Vagina (tissue), 2 donors: ENCODE measurements at regions not wholly inside any gene's neighbourhood (a gene's known extent, or its start where the extent isn't known, plus 50 kb on each side); places are given as distances from the start of the nearest gene placed in this dataset.

Experiments
- DNase-seq, 2 donors: peaks; one replicate each; pipeline ENCODE4 v3.0.0-alpha.2; 2017; ENCODE audit errors: extremely low spot score in 2 of 2
- H3K27ac ChIP-seq: fragments of 200-600 bp; sonication (generic); one replicate; pipeline ENCODE4 v1.5.1; 2019
- H3K27me3 ChIP-seq: fragments of 200-600 bp; sonication (generic); one replicate; pipeline ENCODE4 v1.5.1; 2019
- H3K36me3 ChIP-seq, 2 donors: fragments of 200-600 bp; sonication (generic); one replicate each; pipeline ENCODE4 v1.5.1; 2017 to 2019
- H3K4me1 ChIP-seq: fragments of 200-600 bp; sonication (generic); one replicate; pipeline ENCODE4 v1.5.1; 2019
- H3K4me3 ChIP-seq, 2 donors: fragments of 200-600 bp; sonication (generic); 1 replicate in 1 of 2; 2 replicates in 1 of 2; pipeline ENCODE4 v1.5.1; 2016 to 2019
- H3K9me3 ChIP-seq: fragments of 200-600 bp; sonication (generic); one replicate; pipeline ENCODE4 v1.5.1; 2019
- CTCF ChIP-seq, 3 experiments: fragments of 450-650 bp in 2 of 3; fragments of 200-600 bp in 1 of 3; sonication (generic) in 1 of 3; IDR thresholded peaks; one replicate each; pipeline ENCODE4 v1.5.1; 2017 to 2019; ENCODE audit warnings: antibody characterized with exemption in 3 of 3, mild to moderate bottlenecking in 2 of 3, moderate library complexity in 2 of 3
- POLR2A ChIP-seq, 2 donors: fragments of 450-650 bp; IDR thresholded peaks; one replicate each; pipeline ENCODE4 v1.6.1; 2017; ENCODE audit warnings: antibody characterized with exemption in 2 of 2, mild to moderate bottlenecking in 2 of 2, moderate library complexity in 2 of 2
- POLR2AphosphoS5 ChIP-seq, 2 donors: sonication (generic); formaldehyde crosslinking; IDR thresholded peaks; one replicate each; pipeline ENCODE4 v1.9.0; 2017; ENCODE audit warnings: antibody characterized with exemption in 2 of 2, mild to moderate bottlenecking in 2 of 2, low read depth in 1 of 2; ENCODE audit not compliant: insufficient read depth in 1 of 2
- intact Hi-C: fragments of 100-400 bp; cut with DNase I; formaldehyde crosslinking; loops from one replicate; pipeline ENCODE4 v1.15.1; 2023

- Histone ChIP-seq H3K27ac (no peak overlapping the region), H3K36me3 (no peaks in the 10 kb centered on the region), H3K27me3 (no peaks in the 10 kb centered on the region), H3K4me3 (no peak overlapping the region), H3K4me1 (peaks cover 12% of the 10 kb centered on the region), H3K9me3 (no peaks in the 10 kb centered on the region)
- intact Hi-C loops = loop anchor here (5.0 to 10.0 kb wide), 2 partner anchors 185 to 562 kb away; no protein-coding TSS in a partner anchor
- TF ChIP-seq POLR2AphosphoS5 (IDR thresholded peaks at IDR 0.05; ENCODE audit: insufficient read depth in 1 of 2, low read depth in 1 of 2) (no peak), CTCF (IDR thresholded peaks at IDR 0.05) (no peak), POLR2A (IDR thresholded peaks at IDR 0.05) (no peak)
- DNase-seq = no peak
Measured at GRCh38 chr3:159819676-159820075, 169.0 kb upstream of the IL12A start.

- Histone ChIP-seq H3K4me3 (no peak overlapping the region), H3K36me3 (no peaks in the 10 kb centered on the region), H3K4me1 (peaks cover 12% of the 10 kb centered on the region), H3K27ac (no peak overlapping the region), H3K9me3 (no peaks in the 10 kb centered on the region), H3K27me3 (no peaks in the 10 kb centered on the region)
- no peak for DNase-seq
- intact Hi-C loops = loop anchor here (5.0 kb wide), 1 partner anchor 564 kb away; no protein-coding TSS in a partner anchor
- TF ChIP-seq POLR2A (IDR thresholded peaks at IDR 0.05) (no peak), POLR2AphosphoS5 (IDR thresholded peaks at IDR 0.05; ENCODE audit: insufficient read depth in 1 of 2, low read depth in 1 of 2) (no peak), CTCF (IDR thresholded peaks at IDR 0.05) (no peak)
Measured at GRCh38 chr3:159821110-159821509, 167.5 kb upstream of the IL12A start.

- peaks cover 12% of the 10 kb centered on the region for H3K4me1 ChIP-seq
- DNase-seq = no peak
- intact Hi-C loops = loop anchor here (5.0 kb wide), 1 partner anchor 564 kb away; no protein-coding TSS in a partner anchor
- no peak overlapping the region for H3K27ac ChIP-seq
- no peaks in the 10 kb centered on the region for H3K27me3 ChIP-seq
- no peak for TF ChIP-seq POLR2AphosphoS5 (IDR thresholded peaks at IDR 0.05; ENCODE audit: insufficient read depth in 1 of 2, low read depth in 1 of 2)
- no peak for TF ChIP-seq POLR2A (IDR thresholded peaks at IDR 0.05)
- no peak for TF ChIP-seq CTCF (IDR thresholded peaks at IDR 0.05)
- H3K4me3 ChIP-seq = no peak overlapping the region
- H3K9me3 ChIP-seq = no peaks in the 10 kb centered on the region
- no peaks in the 10 kb centered on the region for H3K36me3 ChIP-seq
Measured at GRCh38 chr3:159821736-159822135, 166.9 kb upstream of the IL12A start.

GRCh38 chr3:159823780-159824179 is 164.9 kb upstream of the IL12A start:
- Histone ChIP-seq H3K9me3 (no peaks in the 10 kb centered on the region), H3K4me1 (peaks cover 15% of the 10 kb centered on the region)
- intact Hi-C loops = loop anchor here (5.0 kb wide), 1 partner anchor 566 kb away; no protein-coding TSS in a partner anchor

More at GRCh38 chr3:159823780-159824179, 164.9 kb upstream of the IL12A start:
- no peak for DNase-seq
- TF ChIP-seq POLR2A (IDR thresholded peaks at IDR 0.05) = no peak
- TF ChIP-seq CTCF (IDR thresholded peaks at IDR 0.05) = no peak
- TF ChIP-seq POLR2AphosphoS5 (IDR thresholded peaks at IDR 0.05; ENCODE audit: insufficient read depth in 1 of 2, low read depth in 1 of 2) = no peak
- H3K36me3 ChIP-seq = no peaks in the 10 kb centered on the region
- H3K4me3 ChIP-seq = no peak overlapping the region
- H3K27ac ChIP-seq = no peak overlapping the region
- H3K27me3 ChIP-seq = no peaks in the 10 kb centered on the region
